ENCODE measurements at regions not wholly inside any gene's neighbourhood (a gene's known extent, or its start where the extent isn't known, plus 50 kb on each side); places are given as distances from the start of the nearest gene placed in this dataset.
"Not testable (repeated sequence)": the region's sequence is repeated elsewhere in the genome, so short reads cannot be mapped to it uniquely, and the experiment has no call there.

DNA sequence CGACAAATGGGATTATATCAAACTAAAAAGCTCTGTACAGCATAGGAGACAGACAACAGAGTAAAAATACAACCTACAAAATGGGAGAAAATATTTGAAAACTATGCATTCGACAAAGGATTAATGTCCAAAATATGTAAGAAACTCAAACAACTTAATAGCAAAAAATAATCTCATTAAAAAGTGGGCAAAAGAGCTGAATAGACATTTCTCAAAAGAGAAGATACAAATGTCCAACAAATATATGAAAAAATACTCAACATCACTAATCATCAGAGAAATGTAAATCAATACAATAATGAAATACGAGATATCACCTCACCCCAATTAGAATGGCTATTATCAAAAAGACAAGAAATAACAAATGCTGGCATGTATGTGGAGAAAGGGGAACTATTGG is 272.9 kb downstream of the KLHL13 start:
- no peak for DNase-seq
- POLR2A ChIA-PET: no interaction called here
- CTCF ChIA-PET: no interaction called here
- H3K9me3 ChIP-seq (ENCODE audit: control extremely low read depth in 1 of 5, control insufficient read depth in 4 of 5, insufficient read depth in 2 of 5, low read depth in 1 of 5, low read length in 4 of 5): peaks cover 0 to 1% (median 0%) of the 10 kb centered on the region in 5 experiments
- H3K36me3 ChIP-seq (ENCODE audit: control insufficient read depth in 4 of 4, insufficient read depth in 4 of 4, low read length in 3 of 4): no peaks in the 10 kb centered on the region
- H3K4me1 ChIP-seq (ENCODE audit: control extremely low read depth in 1 of 4, control insufficient read depth in 4 of 4, insufficient read depth in 4 of 4, low read length in 3 of 4): no peaks in the 10 kb centered on the region
- no CpG with 5 or more reads among the region's 3 CpGs for whole genome bisulfite sequencing (ENCODE audit: insufficient coverage)
- no peak overlapping the region for H3K27ac ChIP-seq (ENCODE audit: insufficient read depth in 1 of 2, low read depth in 1 of 2, low read length in 2 of 2, poor library complexity in 1 of 2, severe bottlenecking in 2 of 2)
- H3K4me3 ChIP-seq (ENCODE audit: control insufficient read depth in 1 of 7, extremely low read depth in 1 of 7, insufficient read depth in 4 of 7, low read depth in 2 of 7, low read length in 6 of 7): no peak overlapping the region
- H3K27me3 ChIP-seq (replicated peaks in 2 of 5; ENCODE audit: control insufficient read depth in 4 of 5, insufficient read depth in 5 of 5, low read length in 4 of 5): no peaks in the 10 kb centered on the region

DNA sequence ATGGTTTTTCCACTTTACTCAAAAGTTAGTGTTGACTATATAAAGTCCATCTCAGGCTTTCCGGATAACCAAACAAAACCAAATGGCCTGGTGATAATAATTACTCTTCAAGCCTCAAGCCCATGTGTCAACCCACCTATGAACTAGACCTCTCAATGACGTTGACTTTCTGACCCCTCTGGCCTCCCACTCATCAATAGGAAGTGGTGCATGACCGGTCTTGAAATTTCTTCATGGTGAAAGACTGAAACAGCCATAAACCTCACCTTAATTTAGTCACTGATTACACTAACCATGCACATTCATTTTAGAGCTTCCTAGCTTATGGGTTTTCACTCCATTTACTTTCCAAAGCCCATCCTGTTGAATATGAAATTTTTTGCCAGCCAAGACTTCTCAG is 276.0 kb downstream of the KLHL13 start:
- Histone ChIP-seq H3K9me3 (ENCODE audit: control extremely low read depth in 1 of 5, control insufficient read depth in 4 of 5, insufficient read depth in 2 of 5, low read depth in 1 of 5, low read length in 4 of 5) (peaks cover 0 to 1% (median 0%) of the 10 kb centered on the region in 5 experiments), H3K27ac (ENCODE audit: insufficient read depth in 1 of 2, low read depth in 1 of 2, low read length in 2 of 2, poor library complexity in 1 of 2, severe bottlenecking in 2 of 2) (no peak overlapping the region), H3K27me3 (replicated peaks in 2 of 5; ENCODE audit: control insufficient read depth in 4 of 5, insufficient read depth in 5 of 5, low read length in 4 of 5) (no peaks in the 10 kb centered on the region), H3K4me3 (ENCODE audit: control insufficient read depth in 1 of 7, extremely low read depth in 1 of 7, insufficient read depth in 4 of 7, low read depth in 2 of 7, low read length in 6 of 7) (no peak overlapping the region), H3K4me1 (ENCODE audit: control extremely low read depth in 1 of 4, control insufficient read depth in 4 of 4, insufficient read depth in 4 of 4, low read length in 3 of 4) (no peaks in the 10 kb centered on the region), H3K36me3 (ENCODE audit: control insufficient read depth in 4 of 4, insufficient read depth in 4 of 4, low read length in 3 of 4) (no peaks in the 10 kb centered on the region)
- DNase-seq: no peak
- CTCF ChIA-PET: no interaction called here
- POLR2A ChIA-PET: no interaction called here
- 75% methylated on average over 3 of the region's 3 CpGs for WGBS (ENCODE audit: insufficient coverage)

DNA sequence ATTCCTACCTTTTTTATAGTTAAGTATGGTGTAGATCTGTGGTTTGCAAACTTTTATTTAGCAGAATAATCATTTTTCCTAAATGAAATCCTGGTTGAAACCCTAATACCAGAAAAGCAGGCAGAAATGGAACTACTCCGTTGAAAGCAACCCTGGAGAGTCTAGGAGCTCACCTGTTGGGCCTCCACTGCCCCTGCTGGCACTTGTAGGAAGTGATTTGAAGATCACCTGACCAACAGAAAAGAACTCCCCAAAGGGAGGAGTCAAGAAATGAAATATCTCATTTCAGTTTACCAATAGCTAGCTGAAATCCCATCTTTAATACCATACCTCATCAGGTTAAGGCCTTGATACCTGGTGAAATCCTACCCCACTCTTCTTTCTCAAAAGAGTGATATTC is 277.1 kb downstream of the KLHL13 start:
- WGBS (ENCODE audit: insufficient coverage): no CpG with 5 or more reads among the region's 1 CpG
- peaks cover 0 to 1% (median 0%) of the 10 kb centered on the region in 5 experiments for H3K9me3 ChIP-seq (ENCODE audit: control extremely low read depth in 1 of 5, control insufficient read depth in 4 of 5, insufficient read depth in 2 of 5, low read depth in 1 of 5, low read length in 4 of 5)
- CTCF ChIA-PET: no interaction called here
- POLR2A ChIA-PET: no interaction called here
- no peak overlapping the region for H3K4me3 ChIP-seq (ENCODE audit: control insufficient read depth in 1 of 7, extremely low read depth in 1 of 7, insufficient read depth in 4 of 7, low read depth in 2 of 7, low read length in 6 of 7)
- no peak overlapping the region for H3K27ac ChIP-seq (ENCODE audit: insufficient read depth in 1 of 2, low read depth in 1 of 2, low read length in 2 of 2, poor library complexity in 1 of 2, severe bottlenecking in 2 of 2)
- no peaks in the 10 kb centered on the region for H3K27me3 ChIP-seq (replicated peaks in 2 of 5; ENCODE audit: control insufficient read depth in 4 of 5, insufficient read depth in 5 of 5, low read length in 4 of 5)
- no peaks in the 10 kb centered on the region for H3K36me3 ChIP-seq (ENCODE audit: control insufficient read depth in 4 of 4, insufficient read depth in 4 of 4, low read length in 3 of 4)
- no peaks in the 10 kb centered on the region for H3K4me1 ChIP-seq (ENCODE audit: control extremely low read depth in 1 of 4, control insufficient read depth in 4 of 4, insufficient read depth in 4 of 4, low read length in 3 of 4)
- DNase-seq: no peak

DNA sequence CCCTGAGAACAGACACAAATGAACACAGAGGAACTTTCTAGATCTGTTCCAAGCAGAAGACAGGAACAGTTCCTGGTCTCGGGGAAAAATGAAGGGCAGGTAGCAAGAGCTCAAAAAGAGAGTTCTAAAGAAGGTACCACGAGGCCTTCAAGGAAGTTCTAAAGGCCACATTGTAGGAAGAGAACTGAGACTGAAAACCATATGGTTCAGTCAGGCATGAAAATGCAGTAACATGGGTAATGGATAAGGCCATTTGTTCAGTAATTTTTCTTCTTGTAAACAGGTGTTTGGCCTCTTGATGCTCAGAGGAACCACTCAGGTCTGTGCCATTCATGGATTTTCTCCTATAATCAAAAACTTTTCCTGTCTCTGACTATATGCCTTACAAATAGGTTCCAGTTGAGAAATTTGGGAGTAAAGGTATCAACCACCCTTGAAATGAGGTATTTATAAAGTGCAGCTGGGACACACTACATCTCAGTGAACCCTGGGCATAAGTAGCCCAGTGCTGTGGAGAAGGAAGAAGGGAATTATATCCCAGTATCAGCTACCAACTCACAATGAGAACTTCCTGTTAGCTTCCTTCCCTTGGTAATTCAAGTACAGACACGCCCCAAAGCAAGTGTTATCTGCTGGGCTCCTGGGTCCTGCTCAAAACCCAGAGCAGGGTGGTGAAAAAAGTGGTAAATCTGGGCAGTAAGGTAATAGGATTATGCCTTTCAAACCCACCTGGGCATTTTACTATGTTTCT is 277.9 kb downstream of the KLHL13 start:
- Histone ChIP-seq H3K4me1 (ENCODE audit: control extremely low read depth in 1 of 4, control insufficient read depth in 4 of 4, insufficient read depth in 4 of 4, low read length in 3 of 4) (no peaks in the 10 kb centered on the region), H3K27me3 (replicated peaks in 2 of 5; ENCODE audit: control insufficient read depth in 4 of 5, insufficient read depth in 5 of 5, low read length in 4 of 5) (no peaks in the 10 kb centered on the region), H3K4me3 (ENCODE audit: control insufficient read depth in 1 of 7, extremely low read depth in 1 of 7, insufficient read depth in 4 of 7, low read depth in 2 of 7, low read length in 6 of 7) (no peak overlapping the region), H3K36me3 (ENCODE audit: control insufficient read depth in 4 of 4, insufficient read depth in 4 of 4, low read length in 3 of 4) (no peaks in the 10 kb centered on the region), H3K27ac (ENCODE audit: insufficient read depth in 1 of 2, low read depth in 1 of 2, low read length in 2 of 2, poor library complexity in 1 of 2, severe bottlenecking in 2 of 2) (no peak overlapping the region), H3K9me3 (ENCODE audit: control extremely low read depth in 1 of 5, control insufficient read depth in 4 of 5, insufficient read depth in 2 of 5, low read depth in 1 of 5, low read length in 4 of 5) (peaks cover 0 to 1% (median 0%) of the 10 kb centered on the region in 5 experiments)
- ChIA-PET CTCF (no interaction called here), POLR2A (no interaction called here)
- WGBS (ENCODE audit: insufficient coverage): 86% methylated on average over 2 of the region's 3 CpGs
- DNase-seq: no peak

DNA sequence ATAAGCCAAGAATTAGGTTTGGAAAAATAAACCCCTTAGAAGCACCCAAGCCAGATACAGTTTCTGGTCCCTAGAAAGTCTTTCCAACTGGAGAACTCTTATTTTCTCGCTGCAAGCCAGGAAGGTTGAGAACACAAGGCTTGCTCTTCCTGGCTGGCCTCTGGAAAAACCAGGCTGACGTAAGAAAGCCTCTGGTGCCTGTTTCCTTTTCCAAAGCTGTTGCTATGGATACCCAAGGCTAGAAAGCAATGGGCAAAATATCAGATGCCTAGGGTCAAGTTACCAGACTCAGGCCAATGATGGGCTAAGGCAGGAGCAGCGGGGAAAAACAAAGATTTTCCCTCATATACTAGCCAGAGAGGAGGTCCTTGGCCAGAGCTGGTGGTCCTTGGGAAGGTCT is 281.6 kb downstream of the KLHL13 start:
- POLR2A ChIA-PET: no interaction called here
- no peaks in the 10 kb centered on the region for H3K27me3 ChIP-seq (replicated peaks in 2 of 5; ENCODE audit: control insufficient read depth in 4 of 5, insufficient read depth in 5 of 5, low read length in 4 of 5)
- 59% methylated on average over 3 of the region's 3 CpGs for WGBS (ENCODE audit: insufficient coverage)

DNA sequence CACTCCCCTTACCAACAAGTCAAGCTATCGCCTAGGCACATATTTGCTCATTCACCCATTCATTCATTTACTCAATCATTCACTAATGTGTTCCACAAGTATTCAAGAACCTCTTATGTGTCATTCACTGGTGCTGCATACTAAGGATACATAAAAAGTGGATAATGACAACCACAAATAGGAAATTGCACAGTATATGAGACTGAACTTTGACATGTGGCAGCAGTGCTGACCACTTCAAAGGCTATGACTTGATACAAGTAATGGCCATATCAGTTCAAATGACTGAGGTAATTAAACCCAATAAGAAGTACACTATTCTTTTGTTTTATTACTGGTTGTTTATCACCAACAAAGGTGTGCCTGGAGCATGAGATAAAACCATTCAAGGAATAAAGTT is 282.5 kb downstream of the KLHL13 start:
- no peak overlapping the region for H3K4me3 ChIP-seq (ENCODE audit: control insufficient read depth in 1 of 7, extremely low read depth in 1 of 7, insufficient read depth in 4 of 7, low read depth in 2 of 7, low read length in 6 of 7)
- ChIA-PET CTCF (no interaction called here), POLR2A (no interaction called here)
- no peaks in the 10 kb centered on the region for H3K27me3 ChIP-seq (replicated peaks in 2 of 5; ENCODE audit: control insufficient read depth in 4 of 5, insufficient read depth in 5 of 5, low read length in 4 of 5)
- WGBS (ENCODE audit: insufficient coverage): no CpG with 5 or more reads among the region's 1 CpG
- H3K9me3 ChIP-seq (ENCODE audit: control extremely low read depth in 1 of 5, control insufficient read depth in 4 of 5, insufficient read depth in 2 of 5, low read depth in 1 of 5, low read length in 4 of 5): peaks cover 0 to 1% (median 0%) of the 10 kb centered on the region in 5 experiments
- no peaks in the 10 kb centered on the region for H3K4me1 ChIP-seq (ENCODE audit: control extremely low read depth in 1 of 4, control insufficient read depth in 4 of 4, insufficient read depth in 4 of 4, low read length in 3 of 4)
- no peak for DNase-seq
- H3K27ac ChIP-seq (ENCODE audit: insufficient read depth in 1 of 2, low read depth in 1 of 2, low read length in 2 of 2, poor library complexity in 1 of 2, severe bottlenecking in 2 of 2): no peak overlapping the region
- no peaks in the 10 kb centered on the region for H3K36me3 ChIP-seq (ENCODE audit: control insufficient read depth in 4 of 4, insufficient read depth in 4 of 4, low read length in 3 of 4)

More for the DNA sequence above, 281.6 kb downstream of the KLHL13 start:
- H3K4me3 ChIP-seq (ENCODE audit: control insufficient read depth in 1 of 7, extremely low read depth in 1 of 7, insufficient read depth in 4 of 7, low read depth in 2 of 7, low read length in 6 of 7): no peak overlapping the region
- H3K9me3 ChIP-seq (ENCODE audit: control extremely low read depth in 1 of 5, control insufficient read depth in 4 of 5, insufficient read depth in 2 of 5, low read depth in 1 of 5, low read length in 4 of 5): peaks cover 0 to 1% (median 0%) of the 10 kb centered on the region in 5 experiments
- H3K27ac ChIP-seq (ENCODE audit: insufficient read depth in 1 of 2, low read depth in 1 of 2, low read length in 2 of 2, poor library complexity in 1 of 2, severe bottlenecking in 2 of 2): no peak overlapping the region
- no peak for DNase-seq
- no peaks in the 10 kb centered on the region for H3K36me3 ChIP-seq (ENCODE audit: control insufficient read depth in 4 of 4, insufficient read depth in 4 of 4, low read length in 3 of 4)
- H3K4me1 ChIP-seq (ENCODE audit: control extremely low read depth in 1 of 4, control insufficient read depth in 4 of 4, insufficient read depth in 4 of 4, low read length in 3 of 4): no peaks in the 10 kb centered on the region
- CTCF ChIA-PET: no interaction called here

DNA sequence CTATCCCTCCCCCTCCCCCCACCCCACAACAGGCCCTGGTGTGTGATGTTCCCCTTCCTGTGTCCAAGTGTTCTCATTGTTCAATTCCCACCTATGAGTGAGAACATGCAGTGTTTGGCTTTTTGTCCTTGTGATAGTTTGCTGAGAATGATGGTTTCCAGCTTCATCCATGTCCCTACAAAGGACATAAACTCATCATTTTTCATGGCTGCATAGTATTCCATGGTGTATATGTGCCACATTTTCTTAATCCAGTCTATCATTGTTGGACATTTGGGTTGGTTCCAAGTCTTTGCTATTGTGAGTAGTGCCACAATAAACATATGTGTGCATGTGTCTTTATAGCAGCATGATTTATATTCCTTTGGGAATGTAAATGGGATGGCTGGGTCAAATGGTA is 295.1 kb downstream of the KLHL13 start:
- H3K27me3 ChIP-seq (replicated peaks in 2 of 5; ENCODE audit: control insufficient read depth in 4 of 5, insufficient read depth in 5 of 5, low read length in 4 of 5); POLR2A ChIA-PET; H3K4me3 ChIP-seq (ENCODE audit: control insufficient read depth in 1 of 7, extremely low read depth in 1 of 7, insufficient read depth in 4 of 7, low read depth in 2 of 7, low read length in 6 of 7); H3K4me1 ChIP-seq (ENCODE audit: control extremely low read depth in 1 of 4, control insufficient read depth in 4 of 4, insufficient read depth in 4 of 4, low read length in 3 of 4); H3K9me3 ChIP-seq (ENCODE audit: control extremely low read depth in 1 of 5, control insufficient read depth in 4 of 5, insufficient read depth in 2 of 5, low read depth in 1 of 5, low read length in 4 of 5); CTCF ChIA-PET; H3K27ac ChIP-seq (ENCODE audit: insufficient read depth in 1 of 2, low read depth in 1 of 2, low read length in 2 of 2, poor library complexity in 1 of 2, severe bottlenecking in 2 of 2); DNase-seq; H3K36me3 ChIP-seq (ENCODE audit: control insufficient read depth in 4 of 4, insufficient read depth in 4 of 4, low read length in 3 of 4): not testable (repeated sequence)
